ENCODE measurements at regions not wholly inside any gene's neighbourhood (a gene's known extent, or its start where the extent isn't known, plus 50 kb on each side); places are given as distances from the start of the nearest gene placed in this dataset.
A peak's percentile ranks its signal among the peaks of the same experiment; 100 is the strongest.
"Not testable (repeated sequence)": the region's sequence is repeated elsewhere in the genome, so short reads cannot be mapped to it uniquely, and the experiment has no call there.

DNA sequence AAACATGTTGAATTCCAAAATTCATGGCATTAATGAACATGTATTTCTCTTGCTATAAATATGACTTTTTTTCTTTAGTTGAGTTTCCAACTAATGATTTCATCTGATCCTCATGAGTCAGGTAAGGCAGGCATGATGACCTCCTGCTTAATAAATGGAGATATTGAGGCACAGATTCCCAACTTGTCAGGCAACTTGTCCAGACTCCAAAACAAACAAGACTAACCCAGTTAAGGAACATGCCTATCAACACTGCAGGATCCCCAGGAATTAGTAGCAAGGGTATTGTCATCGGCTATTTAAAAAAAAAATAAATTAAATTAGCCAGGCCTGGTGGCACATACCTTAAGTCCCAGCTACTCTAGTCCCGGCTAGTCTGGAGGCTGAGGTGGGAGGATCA, 121.3 kb upstream of the SALL4 start:
- no peak for DNase-seq (ENCODE audit: low spot score)

DNA sequence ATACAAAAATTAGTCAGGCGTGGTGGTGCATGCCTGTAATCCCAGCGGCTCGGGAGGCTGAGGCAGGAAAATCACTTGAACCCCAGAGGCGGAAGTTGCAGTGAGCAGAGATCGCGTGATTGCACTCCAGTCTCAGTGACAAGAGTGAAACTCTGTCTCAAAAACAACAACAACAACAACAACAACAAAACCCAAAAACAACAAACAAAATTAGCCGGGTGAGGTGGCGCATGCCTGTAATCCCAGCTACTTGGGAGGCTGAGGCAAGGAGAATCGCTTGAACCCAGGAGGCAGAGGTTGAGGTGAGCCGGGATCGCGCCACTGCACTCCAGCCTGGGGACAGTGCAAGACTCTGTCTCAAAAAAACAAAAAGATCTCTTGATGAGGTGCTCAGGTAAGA, 120.5 kb upstream of the SALL4 start:
- not testable (repeated sequence) for DNase-seq (ENCODE audit: low spot score)

DNA sequence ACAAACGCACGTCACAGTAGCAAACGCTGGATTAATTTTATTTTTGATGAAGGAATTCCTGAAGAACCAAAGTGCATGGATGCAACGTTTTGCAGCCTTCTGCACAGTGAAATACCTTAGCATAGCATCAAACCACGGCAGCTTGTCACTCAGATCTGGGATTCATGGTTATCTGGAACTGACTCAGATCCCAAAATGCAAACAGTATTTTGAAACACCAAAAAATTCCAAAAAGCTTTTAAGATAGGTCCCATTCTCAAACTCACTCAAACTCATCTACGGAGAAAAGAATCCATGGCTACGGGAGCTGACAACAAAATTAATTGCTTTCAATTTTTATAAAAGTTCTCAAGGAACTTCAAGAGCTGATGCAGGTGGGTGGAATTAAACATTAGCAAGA, 116.2 kb upstream of the SALL4 start:
- DNase-seq (ENCODE audit: low spot score) = no peak

DNA sequence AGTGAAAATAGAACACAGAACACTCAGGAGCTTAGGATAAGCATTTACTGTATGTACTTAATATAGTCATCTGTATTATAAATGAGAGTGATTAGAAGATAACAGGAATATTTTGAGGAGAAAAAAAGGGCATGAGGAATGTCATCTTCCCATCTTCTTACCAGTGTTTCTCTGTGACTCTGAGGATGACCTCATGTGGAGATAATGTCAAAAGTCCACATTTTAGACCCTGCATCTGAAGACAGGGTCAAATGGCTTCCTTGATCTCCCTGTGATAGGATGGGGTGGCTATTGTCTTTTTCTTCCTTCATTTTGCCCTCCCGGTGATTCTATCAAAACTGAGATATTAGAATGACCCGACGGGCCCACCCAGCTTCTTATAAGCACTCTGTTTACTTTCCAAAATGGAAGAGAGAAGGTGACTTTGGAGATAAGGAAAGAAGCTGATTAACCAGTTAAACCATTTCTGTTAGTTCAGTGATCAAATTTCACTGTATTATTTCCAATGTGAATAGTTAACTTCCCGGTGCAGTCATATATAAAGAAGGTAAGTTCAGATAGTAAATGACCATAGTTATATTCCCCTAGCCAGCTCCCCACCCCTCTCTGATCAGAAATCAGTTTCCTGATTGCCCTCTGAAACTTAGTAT, 115.7 kb upstream of the SALL4 start:
- DNase-seq (ENCODE audit: low spot score) = no peak

DNA sequence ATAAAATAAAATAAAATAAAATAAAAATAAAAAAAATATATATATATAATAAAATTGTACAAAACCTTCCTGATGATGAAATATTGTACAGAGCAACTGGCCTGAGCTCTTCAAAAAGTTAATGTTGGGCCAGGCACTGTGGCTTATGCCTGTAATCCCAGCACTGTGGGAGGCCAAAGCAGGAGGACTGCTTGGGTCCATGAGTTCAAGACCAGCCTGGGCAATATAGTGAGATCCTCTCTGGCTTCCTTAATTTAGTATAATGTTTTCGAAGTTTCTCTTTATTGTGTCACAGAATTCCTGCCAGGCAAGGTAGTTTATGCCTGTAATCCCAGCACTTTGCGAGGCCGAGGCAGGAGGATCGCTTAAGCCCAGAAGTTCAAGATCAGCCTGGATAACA, 113.9 kb upstream of the SALL4 start:
- no peak for DNase-seq (ENCODE audit: low spot score)

DNA sequence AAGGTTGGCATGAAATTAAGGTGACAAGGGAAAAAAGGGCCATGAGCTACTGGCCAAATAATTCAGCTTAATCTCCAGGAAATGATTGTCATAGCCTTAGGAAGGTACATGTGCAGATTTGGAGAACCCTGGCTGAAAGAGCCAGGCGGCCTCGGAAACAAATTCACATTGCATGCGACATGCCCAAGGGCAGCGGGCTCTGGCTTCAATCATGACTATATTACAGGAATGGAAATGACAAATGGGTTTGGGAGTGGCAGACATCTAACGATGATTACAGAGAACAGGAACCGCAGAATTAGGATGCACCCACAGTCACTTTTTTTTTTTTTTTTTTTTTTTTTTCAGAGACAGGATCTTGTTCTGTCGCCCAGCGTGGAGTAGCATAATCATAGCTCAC, 112.4 kb upstream of the SALL4 start:
- DNase-seq (ENCODE audit: low spot score) = no peak

DNA sequence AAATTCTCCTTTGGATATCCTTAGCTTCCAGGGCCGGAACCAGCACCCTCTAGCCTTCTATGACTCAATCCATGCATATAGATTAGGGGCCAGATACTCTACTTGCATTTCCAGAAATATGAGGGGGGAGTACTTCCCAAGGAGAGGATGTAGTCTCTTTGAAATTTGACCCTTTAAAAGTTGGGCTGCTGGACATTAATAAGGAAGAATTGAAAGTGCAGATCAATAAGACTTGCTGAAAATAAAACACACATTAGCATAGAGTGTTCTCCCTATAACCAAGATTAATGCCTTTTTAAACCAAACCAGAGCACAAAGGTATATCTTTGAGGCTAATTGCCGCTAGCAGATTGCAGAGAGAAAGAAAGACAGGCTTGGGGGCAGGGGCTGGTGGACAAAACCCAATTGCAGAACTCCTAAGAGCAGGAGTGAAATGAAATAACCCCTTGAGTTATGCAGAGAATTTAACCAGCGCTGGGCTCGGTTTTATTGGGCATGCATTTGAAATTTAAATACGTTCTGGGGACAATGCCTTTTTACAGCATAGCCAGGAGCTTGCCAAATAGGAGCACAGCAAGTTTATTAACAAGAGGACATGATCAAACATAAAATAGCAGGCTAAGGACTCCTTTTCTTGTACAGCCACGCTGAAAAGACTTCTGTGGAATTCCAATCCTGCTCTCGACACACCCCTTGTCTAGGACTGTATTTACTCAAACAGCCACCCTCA, 108.2 kb upstream of the SALL4 start:
- DNase-seq (ENCODE audit: low spot score) = peak; percentile 16

DNA sequence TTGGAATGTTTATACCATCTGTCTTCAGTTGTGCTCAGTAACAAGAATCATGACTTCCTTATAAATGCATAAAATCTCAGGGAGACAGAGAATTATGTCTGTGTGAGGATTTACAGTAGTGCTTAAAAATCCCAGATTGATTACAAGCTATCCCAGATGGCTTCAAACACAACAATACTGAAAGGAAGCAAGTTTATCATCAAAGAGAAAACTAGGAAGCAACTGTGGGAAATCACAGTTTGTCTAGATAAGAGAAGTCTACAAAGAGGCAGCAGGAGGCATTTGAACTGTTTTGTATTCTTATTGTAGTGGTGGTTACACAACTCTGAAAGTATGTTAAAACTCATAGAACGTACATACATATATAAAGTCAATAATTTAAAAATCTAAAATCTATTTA, 104.4 kb upstream of the SALL4 start:
- no peak for DNase-seq (ENCODE audit: low spot score)

DNA sequence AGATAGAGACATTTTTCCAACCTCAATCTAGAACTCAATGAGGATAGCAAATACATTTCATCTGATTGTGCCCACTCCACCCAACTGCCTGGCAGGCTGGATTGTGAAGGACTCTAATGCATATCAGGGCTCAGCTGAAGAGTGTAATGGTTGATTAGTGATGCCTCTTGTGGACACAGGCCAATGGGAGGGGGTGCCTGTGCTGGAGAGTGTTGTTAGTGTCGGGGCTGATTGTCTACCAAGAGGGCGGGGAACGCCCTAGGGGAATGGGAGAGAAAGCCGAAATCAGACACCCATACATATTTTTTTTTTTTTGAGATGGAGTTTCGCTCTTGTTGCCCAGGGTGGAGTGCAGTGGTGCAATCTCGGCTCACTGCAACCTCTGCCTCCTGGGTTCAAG, 103.7 kb upstream of the SALL4 start:
- DNase-seq (ENCODE audit: low spot score) = no peak

DNA sequence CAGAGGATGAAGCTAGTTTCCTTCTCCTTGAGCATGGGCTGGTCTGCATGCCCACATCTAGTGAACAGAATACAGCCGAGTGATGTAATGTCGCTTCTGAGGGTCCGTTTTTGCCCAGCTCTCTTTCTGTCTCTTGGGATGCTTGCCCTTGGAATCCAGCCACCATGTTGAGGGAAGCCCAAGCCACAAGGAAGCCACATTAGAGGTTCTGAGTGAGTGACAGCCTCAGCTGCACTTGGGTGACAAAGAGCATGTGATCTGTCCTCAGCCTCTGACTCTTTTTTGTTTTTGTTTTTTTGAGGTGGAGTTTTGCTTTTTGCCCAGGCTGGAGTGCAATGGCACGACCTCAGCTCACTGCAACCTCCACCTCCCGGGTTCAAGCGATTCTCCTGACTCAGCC, 100.6 kb upstream of the SALL4 start:
- no peak for DNase-seq (ENCODE audit: low spot score)

DNA sequence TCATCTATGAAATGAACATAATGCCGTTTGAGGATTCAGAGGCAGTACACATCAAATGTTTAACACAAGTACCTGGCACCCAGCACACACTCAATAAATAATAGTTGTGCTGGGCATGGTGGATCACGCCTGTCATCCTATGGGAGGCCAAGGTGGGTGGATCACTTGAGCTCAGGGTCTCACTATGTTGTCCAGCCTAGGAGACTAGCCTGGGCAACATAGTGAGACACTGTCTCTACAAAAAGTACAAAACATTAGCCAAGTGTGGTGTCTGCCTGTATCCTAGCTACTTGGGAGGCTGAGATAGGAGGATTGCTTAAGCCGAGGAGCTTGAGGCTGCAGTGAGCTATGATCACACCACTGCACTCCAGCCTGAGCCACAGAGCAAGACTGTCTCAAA, 98.1 kb upstream of the SALL4 start:
- no peak for DNase-seq (ENCODE audit: low spot score)

DNA sequence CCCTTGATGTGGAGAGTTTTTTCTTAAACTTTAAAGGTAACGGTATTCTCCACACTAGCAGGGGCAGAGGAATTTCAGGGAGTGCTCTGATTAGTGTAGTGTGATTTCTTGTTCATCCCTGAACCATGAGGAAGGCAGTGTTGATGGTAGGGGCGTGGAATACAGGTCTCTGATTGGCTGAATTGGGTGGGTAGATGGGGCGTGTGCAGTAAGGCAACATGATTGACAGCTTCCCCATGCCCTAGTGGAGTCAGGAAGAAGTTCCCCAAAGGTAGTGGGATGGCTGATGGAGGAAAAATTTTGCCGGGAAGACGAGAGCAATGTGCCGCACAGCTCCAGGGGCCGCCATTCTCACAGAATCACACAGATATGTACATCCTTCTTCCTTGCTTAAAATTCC, 97.4 kb upstream of the SALL4 start:
- DNase-seq (ENCODE audit: low spot score) = no peak

DNA sequence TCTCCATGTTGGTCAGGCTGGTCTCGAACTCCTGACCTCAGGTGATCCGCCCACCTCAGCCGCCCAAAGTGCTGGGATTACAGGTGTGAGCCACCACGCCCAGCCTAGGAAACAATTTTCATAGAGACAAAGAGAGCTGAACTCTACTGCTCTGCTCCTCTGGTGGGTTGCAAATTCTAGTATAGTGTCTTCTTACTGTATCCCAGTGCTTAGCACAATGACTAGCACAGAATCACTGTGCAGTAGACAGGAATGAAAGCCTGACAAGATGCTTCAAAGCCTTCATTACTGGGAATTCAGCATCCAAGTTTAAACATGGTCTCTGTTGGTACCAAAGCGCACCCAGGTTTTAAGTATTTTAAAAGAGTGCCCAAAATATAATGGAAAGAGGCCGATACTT, 96.5 kb upstream of the SALL4 start:
- no peak for DNase-seq (ENCODE audit: low spot score)

DNA sequence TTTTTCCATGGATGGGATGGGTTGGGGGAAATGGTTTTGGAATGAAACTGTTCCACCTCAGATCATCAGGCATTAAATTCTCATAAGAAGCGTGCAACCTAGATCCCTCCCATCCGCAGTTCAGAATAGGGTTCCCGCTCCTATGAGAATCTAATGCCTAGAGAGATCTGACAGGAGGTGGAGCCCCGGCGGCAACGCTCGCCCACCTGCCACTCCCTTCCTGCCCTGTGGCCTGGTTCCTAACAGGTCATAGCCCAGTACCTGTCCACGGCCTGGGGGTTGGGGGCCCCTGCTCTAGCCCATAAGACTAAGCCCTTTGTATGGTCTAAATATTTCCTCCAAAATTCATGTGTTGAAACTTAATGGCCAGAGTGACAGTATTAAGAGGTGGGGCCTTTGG, 92.3 kb upstream of the SALL4 start:
- DNase-seq (ENCODE audit: low spot score) = no peak

DNA sequence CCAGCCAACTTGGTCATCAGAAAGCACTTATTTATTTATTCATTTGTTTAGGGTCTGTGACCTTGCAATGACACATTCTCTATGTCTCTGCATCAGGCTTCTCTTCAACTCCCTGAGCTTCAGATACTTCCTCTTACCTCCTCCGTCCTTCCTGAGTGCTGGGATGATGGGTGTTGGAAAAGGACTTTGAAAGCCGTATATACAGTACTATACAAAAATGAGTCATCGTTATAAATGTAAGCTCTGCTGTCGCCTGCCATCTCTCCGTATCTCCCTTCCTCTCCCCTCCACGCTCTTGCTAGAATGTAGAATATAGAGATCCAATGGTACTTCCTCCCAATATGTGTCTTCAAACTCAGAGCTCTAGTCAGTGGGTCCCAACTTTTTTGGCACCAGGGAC, 91.9 kb upstream of the SALL4 start:
- no peak for DNase-seq (ENCODE audit: low spot score)

DNA sequence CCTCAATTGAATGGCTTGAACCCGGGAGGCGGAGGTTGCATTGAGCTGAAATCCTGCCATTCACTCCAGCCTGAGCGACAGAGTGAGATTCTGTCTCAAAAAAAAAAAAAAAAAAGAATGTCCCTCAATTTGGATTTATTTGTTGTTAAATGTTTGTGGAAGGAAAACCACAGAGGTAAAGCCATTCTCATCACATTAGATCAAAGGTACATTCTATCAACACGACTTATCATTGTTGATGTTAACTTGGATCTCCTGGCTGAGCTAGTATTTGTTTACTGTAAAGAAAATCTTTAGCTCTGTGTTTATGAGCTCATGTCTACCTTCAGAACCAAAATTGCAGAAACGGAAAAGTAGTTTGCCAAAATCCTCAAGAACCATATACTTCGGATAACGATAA, 91.4 kb upstream of the SALL4 start:
- DNase-seq (ENCODE audit: low spot score) = no peak

DNA sequence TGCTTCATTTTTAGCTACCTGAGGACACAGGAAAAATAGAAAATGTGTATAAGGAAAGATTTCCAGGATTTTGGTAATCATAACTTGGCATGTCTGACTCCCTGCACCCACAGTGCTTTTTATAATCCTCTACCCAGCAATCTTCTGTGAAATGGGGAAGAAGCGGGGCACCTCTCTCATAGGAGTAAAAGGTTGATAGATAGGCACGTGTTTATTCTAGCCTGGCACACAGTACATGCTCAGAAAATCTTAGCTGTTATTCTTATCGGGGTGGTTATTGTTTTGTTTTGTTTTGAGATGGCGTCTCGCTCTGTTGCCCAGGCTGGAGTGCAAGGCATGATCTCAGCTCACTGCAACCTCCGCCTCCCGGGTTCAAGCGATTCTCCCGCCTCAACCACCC, 87.7 kb upstream of the SALL4 start:
- DNase-seq (ENCODE audit: low spot score) = no peak

DNA sequence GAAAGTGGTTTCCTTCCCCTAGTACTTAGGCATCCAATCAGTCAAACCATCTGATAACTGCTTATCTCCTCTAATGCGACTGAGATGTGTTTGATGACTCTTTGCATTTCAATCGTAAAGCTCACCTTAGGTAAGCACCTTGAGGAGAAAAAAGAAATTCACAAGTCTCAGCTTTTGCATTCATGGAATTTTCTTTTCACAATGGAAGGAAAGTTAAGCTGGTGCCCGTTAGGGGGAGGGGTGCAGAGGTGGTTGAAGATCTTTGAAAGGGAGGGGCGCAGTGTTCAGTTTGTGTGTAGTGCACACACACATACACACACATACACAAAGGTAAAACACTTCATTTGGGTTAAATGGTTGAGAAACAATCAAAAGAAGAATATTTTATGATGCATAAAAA, 87.1 kb upstream of the SALL4 start:
- DNase-seq (ENCODE audit: low spot score) = no peak

DNA sequence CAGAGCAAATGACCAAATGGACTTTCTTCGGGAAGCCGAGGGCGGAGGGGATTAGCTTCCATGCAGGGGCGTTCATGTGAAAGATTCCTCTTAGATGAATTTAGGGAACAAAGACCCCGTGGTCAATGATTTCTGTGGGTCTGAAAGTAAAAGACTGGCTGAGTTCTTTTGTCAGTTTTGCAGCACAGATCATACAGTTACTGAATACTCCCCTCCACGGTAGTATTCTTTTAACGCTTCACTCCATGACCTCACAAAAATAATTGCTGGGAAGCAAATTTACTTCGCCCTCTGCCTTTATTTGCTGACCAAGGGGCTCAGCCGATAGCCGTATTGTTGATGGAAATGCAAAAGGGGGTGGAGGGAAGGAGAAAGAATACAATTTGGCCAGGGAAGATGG, 86.0 kb upstream of the SALL4 start:
- DNase-seq (ENCODE audit: low spot score) = no peak

DNA sequence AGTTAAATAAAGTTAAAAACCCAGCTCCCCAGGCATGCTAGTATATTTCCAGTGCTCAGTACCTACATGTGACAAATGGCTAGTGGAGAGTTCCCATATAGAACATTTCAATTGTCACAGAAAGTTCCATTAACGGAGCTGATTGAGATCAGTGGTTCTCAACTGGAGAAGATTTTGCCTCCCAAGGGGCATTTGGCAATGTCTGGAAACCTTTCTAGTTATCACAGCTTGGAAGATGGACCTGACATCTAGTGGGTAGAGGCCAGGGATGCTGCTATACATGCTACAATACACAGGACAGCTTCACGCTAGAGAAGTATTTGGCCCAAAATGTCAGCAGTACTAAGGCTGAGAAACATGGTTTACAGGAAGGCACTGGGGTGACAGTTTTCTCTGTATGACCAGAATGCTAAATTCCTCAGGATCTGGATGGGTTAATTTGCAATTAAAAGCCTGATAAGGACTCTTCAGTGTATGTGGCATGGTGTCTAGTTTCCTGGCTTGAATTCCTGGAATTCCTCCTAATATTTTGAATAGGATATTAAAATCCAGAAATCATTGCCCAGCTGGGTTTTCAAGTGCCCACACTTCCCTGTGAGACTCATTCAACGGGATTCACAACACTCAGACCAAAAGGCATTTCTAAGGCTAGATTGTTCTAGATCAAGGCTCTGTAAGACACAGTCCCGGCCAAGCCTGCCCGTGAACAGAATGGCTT, 84.7 kb upstream of the SALL4 start:
- DNase-seq (ENCODE audit: low spot score) = no peak

DNA sequence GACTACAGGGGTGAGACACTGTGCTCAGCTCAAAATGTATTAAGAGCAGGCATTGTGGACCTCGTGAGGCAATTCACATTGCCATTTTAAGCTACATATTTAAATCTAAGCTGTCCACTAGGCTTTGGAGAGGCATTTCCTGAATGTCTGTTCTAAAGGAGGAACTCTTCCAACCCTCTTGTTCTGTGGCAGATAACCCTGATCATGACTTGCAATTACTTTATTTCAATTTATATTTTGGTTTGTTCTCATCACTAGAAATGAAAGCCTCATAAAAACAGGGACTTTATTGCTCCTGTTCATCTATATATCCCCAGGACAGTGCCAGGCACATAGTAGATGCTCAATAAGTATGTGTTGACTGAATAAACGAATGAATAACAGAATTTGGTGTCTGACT, 84.0 kb upstream of the SALL4 start:
- no peak for DNase-seq (ENCODE audit: low spot score)

DNA sequence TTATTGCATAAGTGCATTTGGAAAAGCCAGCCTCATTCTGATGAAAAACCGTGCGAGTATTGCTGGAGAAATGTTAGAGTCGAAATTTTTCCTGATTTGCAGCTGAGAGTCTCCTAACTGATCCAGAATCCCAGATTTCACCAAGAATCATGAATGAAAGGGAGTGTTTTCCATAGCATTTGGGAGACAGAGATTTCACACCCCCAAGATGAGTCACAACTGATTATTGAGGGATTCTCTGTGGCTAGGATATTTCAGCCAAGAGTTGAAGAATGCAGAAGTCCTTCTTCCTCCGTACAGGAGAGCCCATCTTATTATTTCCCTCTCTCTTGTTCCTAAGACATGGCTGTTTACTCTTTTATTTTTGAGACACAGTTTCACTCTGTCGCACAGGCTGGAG, 82.2 kb upstream of the SALL4 start:
- no peak for DNase-seq (ENCODE audit: low spot score)

DNA sequence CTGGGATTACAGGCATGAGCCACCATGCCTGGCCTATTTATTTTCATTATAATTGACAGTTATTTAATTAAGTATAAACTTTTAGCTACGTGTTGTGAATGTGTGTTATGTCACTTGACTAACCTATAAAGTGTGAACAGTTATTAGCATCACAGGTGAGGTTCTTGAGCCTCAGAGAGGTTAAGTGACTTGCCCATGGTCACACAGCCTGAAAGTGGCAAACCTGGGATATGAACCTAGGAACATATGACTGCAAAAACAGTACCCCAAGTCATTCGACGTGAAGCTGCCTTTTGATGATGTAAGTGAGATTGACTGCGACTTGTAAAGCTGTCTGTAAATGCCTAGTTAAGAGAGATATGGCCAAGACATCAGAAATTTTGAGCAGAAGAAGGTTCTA, 77.9 kb upstream of the SALL4 start:
- no peak for DNase-seq (ENCODE audit: low spot score)

Measured in AG08396 (cell line).